OCI-LY7 (cell line): ENCODE measurements at regions not wholly inside any gene's neighbourhood (a gene's known extent, or its start where the extent isn't known, plus 50 kb on each side); places are given as distances from the start of the nearest gene placed in this dataset.

Experiments used
- BruUV-seq: library from RNA; stranded (reverse); fragments of 400-500 nt; replicated peaks from 2 replicates; lab custom pipeline; 2021; lab: Mats Ljungman, UMichigan
- CTCF ChIA-PET: fragments of 300-600 bp; sonication (Branson Sonifier 250); formaldehyde crosslinking; loops from one replicate; lab custom pipeline; 2022; ENCODE audit warnings: antibody characterized with exemption; ENCODE audit not compliant: unreplicated experiment; lab: Charles Lee
- POLR2A ChIA-PET: fragments of 300-600 bp; sonication (Branson Sonifier 250); formaldehyde crosslinking; loops from one replicate; lab custom pipeline; 2022; ENCODE audit warnings: antibody characterized with exemption; lab: Charles Lee
- DNase-seq: peaks from one replicate; pipeline ENCODE4 v3.0.0-alpha.2; 2015; ENCODE audit warnings: low spot score
- H2AFZ ChIP-seq: fragments of 200-600 bp; sonication (generic), shearing (Covaris generic); 2 replicates; pipeline ENCODE4 v1.6.1; 2014; ENCODE audit warnings: mild to moderate bottlenecking, antibody characterized with exemption, low read length, moderate library complexity
- H3K27ac ChIP-seq: fragments of 200-600 bp; sonication (generic); 2 replicates; pipeline ENCODE4 v1.5.1; 2014; ENCODE audit warnings: mixed run types, low read depth, mild to moderate bottlenecking, moderate library complexity, low read length, inconsistent platforms; ENCODE audit not compliant: poor library complexity, severe bottlenecking
- H3K36me3 ChIP-seq: fragments of 200-600 bp; sonication (generic); 2 replicates; pipeline ENCODE4 v1.6.1; 2014; ENCODE audit warnings: mild to moderate bottlenecking, antibody characterized with exemption, low read length, moderate library complexity, mixed read lengths; ENCODE audit not compliant: insufficient read depth
- H3K4me1 ChIP-seq: fragments of 200-600 bp; sonication (generic); 2 replicates; pipeline ENCODE4 v1.5.1; 2014; ENCODE audit warnings: mild to moderate bottlenecking, low read length; ENCODE audit not compliant: insufficient read depth, poor library complexity, severe bottlenecking
- H3K4me2 ChIP-seq: fragments of 200-600 bp; sonication (generic); 2 replicates; pipeline ENCODE4 v1.6.1; 2014; ENCODE audit warnings: mild to moderate bottlenecking, low read length
- H3K4me3 ChIP-seq: fragments of 200-600 bp; sonication (generic); 2 replicates; pipeline ENCODE4 v1.5.1; 2014; ENCODE audit warnings: mild to moderate bottlenecking, low read depth, low read length; ENCODE audit not compliant: poor library complexity, severe bottlenecking
- H3K79me2 ChIP-seq: fragments of 200-600 bp; sonication (generic); 2 replicates; pipeline ENCODE4 v1.6.1; 2016; ENCODE audit warnings: low read depth, mild to moderate bottlenecking, low read length, moderate library complexity, mixed read lengths; ENCODE audit not compliant: insufficient read depth
- H3K9me2 ChIP-seq: fragments of 200-600 bp; sonication (generic); 2 replicates; pipeline ENCODE4 v1.6.1; 2016; ENCODE audit warnings: mild to moderate bottlenecking, low read length, mixed read lengths; ENCODE audit not compliant: insufficient read depth
- H3K9me3 ChIP-seq: fragments of 200-600 bp; sonication (generic); 2 replicates; pipeline ENCODE4 v1.6.1; 2014; ENCODE audit warnings: mild to moderate bottlenecking, mixed run types, low read length, mixed read lengths
- H4K20me1 ChIP-seq: fragments of 200-600 bp; sonication (generic); 2 replicates; pipeline ENCODE4 v1.6.1; 2014; ENCODE audit warnings: mild to moderate bottlenecking, antibody characterized with exemption, low read length, moderate library complexity, mixed read lengths; ENCODE audit not compliant: insufficient read depth
- EZH2phosphoT487 ChIP-seq: fragments of 200-600 bp; sonication (generic); IDR thresholded peaks from 2 replicates; pipeline ENCODE4 v1.6.1; 2018; ENCODE audit warnings: low read depth, borderline replicate concordance, mild to moderate bottlenecking, mixed run types, antibody characterized with exemption, low read length, moderate library complexity, mixed read lengths
- intact Hi-C: fragments of 100-400 bp; cut with micrococcal nuclease; formaldehyde crosslinking; loops from one replicate; pipeline ENCODE4 v1.10.0; 2022; ENCODE audit not compliant: unreplicated experiment
- TF ChIP-seq, protein P1 (sequence below): fragments of 200-600 bp; sonication (generic); conservative IDR thresholded peaks from 2 replicates; pipeline ENCODE4 v1.5.1; 2014; ENCODE audit warnings: mild to moderate bottlenecking, antibody characterized with exemption, low read length, moderate library complexity, mixed read lengths

DNA sequence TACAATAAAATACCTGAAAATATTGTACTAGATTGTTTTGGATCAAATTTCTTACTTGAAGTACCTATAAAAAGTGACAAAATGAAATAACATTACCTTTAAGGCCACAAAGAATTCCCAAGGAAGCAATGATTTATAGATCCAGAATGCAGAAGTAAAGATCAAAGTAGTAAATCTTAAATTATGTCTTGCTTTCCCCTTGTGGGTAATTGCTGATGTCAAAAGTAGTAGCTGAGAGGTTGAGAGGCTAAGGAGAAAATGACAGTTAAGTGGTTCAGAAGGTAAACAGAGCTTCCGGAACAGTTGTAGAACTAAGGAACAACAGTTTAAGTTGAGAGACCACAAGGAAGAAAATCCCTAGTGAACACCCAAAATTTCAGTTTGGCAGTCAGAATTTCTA is 358.3 kb downstream of the GABRG1 start:
- CTCF ChIA-PET, result no interaction called here
- BruUV-seq, result no TSS peak
- POLR2A ChIA-PET, result no interaction called here

DNA sequence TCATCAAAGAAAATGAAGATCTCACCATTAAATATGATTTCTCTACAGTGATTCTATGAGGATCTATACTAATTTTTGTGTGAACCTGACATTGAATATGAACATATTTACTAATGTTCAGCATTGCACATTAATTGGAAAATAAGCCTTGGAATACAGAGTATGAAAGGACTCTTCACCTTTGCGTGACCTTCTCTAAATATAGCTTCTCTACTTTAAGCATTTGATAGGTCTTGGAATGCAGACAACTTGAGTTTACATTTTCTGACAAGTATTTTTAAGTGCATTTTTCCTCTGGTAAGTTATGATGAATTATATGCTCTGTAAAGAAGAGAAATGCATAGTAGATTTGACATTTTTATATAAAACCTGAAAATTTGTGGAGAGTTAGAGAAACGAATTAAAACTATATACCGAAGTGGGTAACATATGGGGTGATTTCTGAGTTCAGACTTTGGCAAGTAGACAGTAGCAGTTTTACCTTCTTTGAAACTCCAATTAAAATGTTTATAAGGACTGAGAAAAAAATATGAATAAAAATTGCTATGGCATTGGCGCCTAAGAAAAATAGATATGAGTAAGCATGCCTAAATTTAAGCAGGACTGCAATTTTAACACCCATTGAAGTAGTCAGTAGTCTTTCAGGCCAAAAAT is 371.9 kb downstream of the GABRG1 start:
- H3K9me3 ChIP-seq, result no peaks in the 10 kb centered on the region
- TF ChIP-seq, protein P1, sequence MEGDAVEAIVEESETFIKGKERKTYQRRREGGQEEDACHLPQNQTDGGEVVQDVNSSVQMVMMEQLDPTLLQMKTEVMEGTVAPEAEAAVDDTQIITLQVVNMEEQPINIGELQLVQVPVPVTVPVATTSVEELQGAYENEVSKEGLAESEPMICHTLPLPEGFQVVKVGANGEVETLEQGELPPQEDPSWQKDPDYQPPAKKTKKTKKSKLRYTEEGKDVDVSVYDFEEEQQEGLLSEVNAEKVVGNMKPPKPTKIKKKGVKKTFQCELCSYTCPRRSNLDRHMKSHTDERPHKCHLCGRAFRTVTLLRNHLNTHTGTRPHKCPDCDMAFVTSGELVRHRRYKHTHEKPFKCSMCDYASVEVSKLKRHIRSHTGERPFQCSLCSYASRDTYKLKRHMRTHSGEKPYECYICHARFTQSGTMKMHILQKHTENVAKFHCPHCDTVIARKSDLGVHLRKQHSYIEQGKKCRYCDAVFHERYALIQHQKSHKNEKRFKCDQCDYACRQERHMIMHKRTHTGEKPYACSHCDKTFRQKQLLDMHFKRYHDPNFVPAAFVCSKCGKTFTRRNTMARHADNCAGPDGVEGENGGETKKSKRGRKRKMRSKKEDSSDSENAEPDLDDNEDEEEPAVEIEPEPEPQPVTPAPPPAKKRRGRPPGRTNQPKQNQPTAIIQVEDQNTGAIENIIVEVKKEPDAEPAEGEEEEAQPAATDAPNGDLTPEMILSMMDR, result no peak
- no peak for TF ChIP-seq EZH2phosphoT487
- no peak overlapping the region for H3K27ac ChIP-seq
- no peaks in the 10 kb centered on the region for H3K79me2 ChIP-seq
- no peaks in the 10 kb centered on the region for H3K36me3 ChIP-seq
- H4K20me1 ChIP-seq, result no peaks in the 10 kb centered on the region
- no peak overlapping the region for H2AFZ ChIP-seq
- H3K4me2 ChIP-seq, result no peak overlapping the region
- H3K4me1 ChIP-seq, result no peaks in the 10 kb centered on the region
- no peak overlapping the region for H3K4me3 ChIP-seq
- ChIA-PET POLR2A (no interaction called here), CTCF (no interaction called here)
- no TSS peak for BruUV-seq
- no peaks in the 10 kb centered on the region for H3K9me2 ChIP-seq
- no peak for DNase-seq
- intact Hi-C loops, result no loop called here

More for the DNA sequence above, 358.3 kb downstream of the GABRG1 start:
- DNase-seq, result no peak
- Histone ChIP-seq H3K36me3 (no peaks in the 10 kb centered on the region), H3K4me3 (no peak overlapping the region), H2AFZ (no peak overlapping the region), H3K9me2 (no peaks in the 10 kb centered on the region), H3K27ac (no peak overlapping the region), H3K4me1 (no peaks in the 10 kb centered on the region), H3K79me2 (no peaks in the 10 kb centered on the region), H4K20me1 (no peaks in the 10 kb centered on the region), H3K4me2 (no peak overlapping the region), H3K9me3 (no peaks in the 10 kb centered on the region)
- intact Hi-C loops, result no loop called here
- TF ChIP-seq, protein P1, result no peak
- no peak for TF ChIP-seq EZH2phosphoT487

DNA sequence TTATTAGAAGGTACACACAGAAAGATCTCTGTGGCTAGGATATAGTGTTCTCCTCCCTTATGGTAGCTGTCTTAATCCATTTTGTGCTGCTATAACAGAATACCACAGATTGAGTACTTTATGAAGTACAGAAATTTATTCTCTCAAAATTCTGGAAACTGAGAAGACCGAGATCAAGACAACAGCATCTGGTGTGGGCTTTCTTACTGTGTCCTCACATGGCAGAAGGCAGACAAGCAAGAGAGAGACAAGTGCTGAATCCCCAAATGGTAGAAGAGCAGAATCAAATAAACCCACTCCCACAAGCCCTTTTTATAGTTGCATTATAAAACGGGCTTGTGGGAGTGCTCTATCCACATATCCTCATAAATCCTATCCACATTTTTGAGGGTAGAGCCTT is 373.1 kb downstream of the GABRG1 start:
- Histone ChIP-seq H4K20me1 (no peaks in the 10 kb centered on the region), H3K9me3 (no peaks in the 10 kb centered on the region), H3K4me3 (no peak overlapping the region), H3K4me2 (no peak overlapping the region), H3K4me1 (no peaks in the 10 kb centered on the region), H3K9me2 (no peaks in the 10 kb centered on the region), H2AFZ (no peak overlapping the region), H3K36me3 (no peaks in the 10 kb centered on the region), H3K27ac (no peak overlapping the region), H3K79me2 (no peaks in the 10 kb centered on the region)
- no TSS peak for BruUV-seq
- intact Hi-C loops, result no loop called here
- TF ChIP-seq, protein P1, result no peak
- TF ChIP-seq EZH2phosphoT487, result no peak
- DNase-seq, result no peak
- ChIA-PET POLR2A (interaction anchor here (0.5 kb wide), 1 partner anchor 241 kb away, joined by 4 read pairs; no protein-coding TSS in a partner anchor), CTCF (no interaction called here)
